ENCODE measurements at regions not wholly inside any gene's neighbourhood (a gene's known extent, or its start where the extent isn't known, plus 50 kb on each side); places are given as distances from the start of the nearest gene placed in this dataset.

- Histone ChIP-seq H3K9me3 (ENCODE audit: control insufficient read depth, insufficient read depth, low read length) (no peaks in the 10 kb centered on the region), H3K27ac (ENCODE audit: low read depth, low read length) (no peak overlapping the region), H3K27me3 (ENCODE audit: control insufficient read depth, insufficient read depth, low read length) (peaks cover 2% of the 10 kb centered on the region), H3K4me3 (ENCODE audit: low read depth, low read length) (no peak overlapping the region)
- no peak for DNase-seq (ENCODE audit: low read depth, low spot score)
- no peak for TF ChIP-seq CTCF (IDR thresholded peaks at IDR 0.05; ENCODE audit: low read depth, low read length)
- ChIA-PET CTCF (no interaction called here), POLR2A (no interaction called here)
These were observed 75.5 kb upstream of the PCGF5 start for GRCh38 chr10:91144961-91145360.

GRCh38 chr10:91146146-91146545 lies 74.3 kb upstream of the PCGF5 start:
- Histone ChIP-seq H3K4me3 (ENCODE audit: low read depth, low read length) (no peak overlapping the region), H3K9me3 (ENCODE audit: control insufficient read depth, insufficient read depth, low read length) (no peaks in the 10 kb centered on the region), H3K27ac (ENCODE audit: low read depth, low read length) (no peak overlapping the region), H3K27me3 (ENCODE audit: control insufficient read depth, insufficient read depth, low read length) (peaks cover 2% of the 10 kb centered on the region)
- CTCF ChIA-PET, result no interaction called here
- POLR2A ChIA-PET, result no interaction called here
- TF ChIP-seq CTCF (IDR thresholded peaks at IDR 0.05; ENCODE audit: low read depth, low read length), result no peak
- DNase-seq (ENCODE audit: low read depth, low spot score), result no peak

- ChIA-PET CTCF (no interaction called here), POLR2A (no interaction called here)
- H3K27me3 ChIP-seq (ENCODE audit: control insufficient read depth, insufficient read depth, low read length), result no peaks in the 10 kb centered on the region
- TF ChIP-seq CTCF (IDR thresholded peaks at IDR 0.05; ENCODE audit: low read depth, low read length), result no peak
- no peak for DNase-seq (ENCODE audit: low read depth, low spot score)
- H3K27ac ChIP-seq (ENCODE audit: low read depth, low read length), result no peak overlapping the region
- H3K4me3 ChIP-seq (ENCODE audit: low read depth, low read length), result no peak overlapping the region
- H3K9me3 ChIP-seq (ENCODE audit: control insufficient read depth, insufficient read depth, low read length), result no peaks in the 10 kb centered on the region; the same call in 1 of the 2 replicates
These were observed 70.9 kb upstream of the PCGF5 start for GRCh38 chr10:91149550-91149949.

GRCh38 chr10:91150631-91151030 lies 69.8 kb upstream of the PCGF5 start:
- ChIA-PET POLR2A (no interaction called here), CTCF (no interaction called here)
- H3K9me3 ChIP-seq (ENCODE audit: control insufficient read depth, insufficient read depth, low read length), result no peaks in the 10 kb centered on the region; the same call in 1 of the 2 replicates
- no peak overlapping the region for H3K4me3 ChIP-seq (ENCODE audit: low read depth, low read length)
- no peak for TF ChIP-seq CTCF (IDR thresholded peaks at IDR 0.05; ENCODE audit: low read depth, low read length)
- DNase-seq (ENCODE audit: low read depth, low spot score), result no peak
- no peaks in the 10 kb centered on the region for H3K27me3 ChIP-seq (ENCODE audit: control insufficient read depth, insufficient read depth, low read length)
- no peak overlapping the region for H3K27ac ChIP-seq (ENCODE audit: low read depth, low read length)

GRCh38 chr10:91153508-91153907 lies 67.0 kb upstream of the PCGF5 start:
- no peak overlapping the region for H3K4me3 ChIP-seq (ENCODE audit: low read depth, low read length)
- H3K27me3 ChIP-seq (ENCODE audit: control insufficient read depth, insufficient read depth, low read length), result no peaks in the 10 kb centered on the region
- CTCF ChIA-PET, result interaction anchor here (0.6 kb wide), 1 partner anchor 9 kb away, joined by 5 read pairs; no protein-coding TSS in a partner anchor
- no peak overlapping the region for H3K27ac ChIP-seq (ENCODE audit: low read depth, low read length)
- H3K9me3 ChIP-seq (ENCODE audit: control insufficient read depth, insufficient read depth, low read length), result no peaks in the 10 kb centered on the region; the same call in 1 of the 2 replicates
- no peak for DNase-seq (ENCODE audit: low read depth, low spot score)
- TF ChIP-seq CTCF (IDR thresholded peaks at IDR 0.05; ENCODE audit: low read depth, low read length), result no peak
- POLR2A ChIA-PET, result no interaction called here
